Peyer's patch (tissue), 4 donors: ENCODE measurements at regions not wholly inside any gene's neighbourhood (a gene's known extent, or its start where the extent isn't known, plus 50 kb on each side); places are given as distances from the start of the nearest gene placed in this dataset.

Experiments used
- POLR2A ChIP-seq, 2 donors: fragments of 450-650 bp; IDR thresholded peaks; one replicate each; pipeline ENCODE4 v1.5.1; 2017; ENCODE audit warnings: antibody characterized with exemption in 2 of 2, mild to moderate bottlenecking in 2 of 2, moderate library complexity in 2 of 2
- TF ChIP-seq, protein P1 (sequence below), 6 experiments: fragments of 450-650 bp in 4 of 6; fragments of 200-600 bp in 2 of 6; sonication (generic) in 1 of 6; IDR thresholded peaks; one replicate each; pipeline ENCODE4 v1.5.1; 2017 to 2019; ENCODE audit warnings: antibody characterized with exemption in 6 of 6, mild to moderate bottlenecking in 3 of 6, moderate library complexity in 1 of 6

DNA sequence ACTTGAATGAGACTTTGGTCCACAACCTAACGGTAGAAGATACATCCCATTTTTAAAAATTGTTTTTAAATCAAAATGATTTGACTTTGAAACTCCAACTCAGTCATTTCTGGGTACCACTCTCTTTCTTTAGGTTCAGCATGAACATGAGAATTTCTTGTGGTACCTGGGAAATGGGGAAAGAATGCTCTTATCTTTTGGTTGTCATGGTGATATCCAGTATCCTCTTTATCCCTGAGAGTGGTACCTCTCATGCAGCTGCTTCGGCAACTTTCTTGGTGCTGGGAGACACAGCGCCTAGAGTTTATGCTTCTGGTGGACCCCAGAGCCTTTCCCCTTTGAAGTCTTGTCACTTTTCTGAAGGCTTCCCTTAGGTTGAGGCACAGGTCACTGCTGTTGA is 465.1 kb upstream of the FAT1 start:
- TF ChIP-seq, protein P1, sequence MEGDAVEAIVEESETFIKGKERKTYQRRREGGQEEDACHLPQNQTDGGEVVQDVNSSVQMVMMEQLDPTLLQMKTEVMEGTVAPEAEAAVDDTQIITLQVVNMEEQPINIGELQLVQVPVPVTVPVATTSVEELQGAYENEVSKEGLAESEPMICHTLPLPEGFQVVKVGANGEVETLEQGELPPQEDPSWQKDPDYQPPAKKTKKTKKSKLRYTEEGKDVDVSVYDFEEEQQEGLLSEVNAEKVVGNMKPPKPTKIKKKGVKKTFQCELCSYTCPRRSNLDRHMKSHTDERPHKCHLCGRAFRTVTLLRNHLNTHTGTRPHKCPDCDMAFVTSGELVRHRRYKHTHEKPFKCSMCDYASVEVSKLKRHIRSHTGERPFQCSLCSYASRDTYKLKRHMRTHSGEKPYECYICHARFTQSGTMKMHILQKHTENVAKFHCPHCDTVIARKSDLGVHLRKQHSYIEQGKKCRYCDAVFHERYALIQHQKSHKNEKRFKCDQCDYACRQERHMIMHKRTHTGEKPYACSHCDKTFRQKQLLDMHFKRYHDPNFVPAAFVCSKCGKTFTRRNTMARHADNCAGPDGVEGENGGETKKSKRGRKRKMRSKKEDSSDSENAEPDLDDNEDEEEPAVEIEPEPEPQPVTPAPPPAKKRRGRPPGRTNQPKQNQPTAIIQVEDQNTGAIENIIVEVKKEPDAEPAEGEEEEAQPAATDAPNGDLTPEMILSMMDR (IDR thresholded peaks at IDR 0.05): no peak
- TF ChIP-seq POLR2A (IDR thresholded peaks at IDR 0.05): no peak
